Upper lobe of left lung (tissue), 6 donors: ENCODE measurements at regions not wholly inside any gene's neighbourhood (a gene's known extent, or its start where the extent isn't known, plus 50 kb on each side); places are given as distances from the start of the nearest gene placed in this dataset.

ENCODE experiments used
- ATAC-seq, 2 donors: fragments of 200-7000 bp; cut with Tn5 transposase; one replicate each; pipeline ENCODE4 v1.9.1; 2022; ENCODE audit warnings: mild to moderate bottlenecking in 2 of 2, moderate library complexity in 2 of 2; ENCODE audit not compliant: low FRiP score in 2 of 2
- DNase-seq, 2 donors: peaks; one replicate each; pipeline ENCODE4 v3.0.0-alpha.2; 2019 to 2020
- H3K27ac ChIP-seq, 4 donors: fragments of 200-600 bp; sonication (generic); one replicate each; pipeline ENCODE4 v1.5.1; 2016 to 2019
- H3K27me3 ChIP-seq, 4 donors: fragments of 200-600 bp; sonication (generic); one replicate each; pipeline ENCODE4 v1.5.1; 2017 to 2019
- H3K36me3 ChIP-seq, 4 donors: fragments of 200-600 bp; sonication (generic); one replicate each; pipeline ENCODE4 v1.5.1; 2016 to 2019
- H3K4me1 ChIP-seq, 4 donors: fragments of 200-600 bp; sonication (generic); one replicate each; pipeline ENCODE4 v1.5.1; 2018 to 2019
- H3K4me3 ChIP-seq, 4 donors: fragments of 200-600 bp; sonication (generic); one replicate each; pipeline ENCODE4 v1.5.1; 2017 to 2019; ENCODE audit warnings: mild to moderate bottlenecking in 2 of 4, moderate library complexity in 1 of 4
- H3K9me3 ChIP-seq, 4 donors: fragments of 200-600 bp; sonication (generic); one replicate each; pipeline ENCODE4 v1.5.1; 2018 to 2019
- CTCF ChIP-seq, 6 experiments: fragments of 450-650 bp in 4 of 6; fragments of 200-600 bp in 2 of 6; sonication (generic) in 2 of 6; IDR thresholded peaks; one replicate each; pipeline ENCODE4 v1.5.1; 2016 to 2019; ENCODE audit warnings: antibody characterized with exemption in 6 of 6
- EP300 ChIP-seq, 4 donors: sonication (generic); formaldehyde crosslinking; IDR thresholded peaks; one replicate each; pipeline ENCODE4 v1.5.1; 2017; ENCODE audit warnings: antibody characterized with exemption in 4 of 4, control low read depth in 2 of 4
- POLR2A ChIP-seq, 4 donors: fragments of 450-650 bp; IDR thresholded peaks; one replicate each; pipeline ENCODE4 v1.5.1; 2016 to 2017; ENCODE audit warnings: antibody characterized with exemption in 4 of 4, mild to moderate bottlenecking in 2 of 4
- POLR2AphosphoS5 ChIP-seq, 2 donors: sonication (generic); formaldehyde crosslinking; IDR thresholded peaks; one replicate each; pipeline ENCODE4 v1.5.1; 2017; ENCODE audit warnings: antibody characterized with exemption in 2 of 2
- WGBS, 2 donors: methylation state at CpG; one replicate each; pipeline ENCODE4 v1.1.5; 2017 to 2018; 5-methylcytosine and 5-hydroxymethylcytosine counted together
- donor health status: DM: no; HTN: no; CAD: no; lungs with moderate emphysema.
- donor health status: DM: no; HTN: yes; CAD: no; lungs with severe emphysema.

GRCh38 chr13:105518086-105518485, 1017.4 kb downstream of the EFNB2 start:
- 98 to 100% methylated on average over 4 of the region's 4 CpGs for WGBS, 2 donors
- Histone ChIP-seq H3K27ac (no peak overlapping the region), H3K36me3 (no peaks in the 10 kb centered on the region), H3K27me3 (no peaks in the 10 kb centered on the region), H3K9me3 (no peaks in the 10 kb centered on the region), H3K4me1 (no peaks in the 10 kb centered on the region), H3K4me3 (no peak overlapping the region)
- ATAC-seq = no peak
- TF ChIP-seq CTCF (IDR thresholded peaks at IDR 0.05) = no peak
- no peak for TF ChIP-seq POLR2AphosphoS5 (IDR thresholded peaks at IDR 0.05)
- no peak for TF ChIP-seq POLR2A (IDR thresholded peaks at IDR 0.05)
- no peak for TF ChIP-seq EP300 (IDR thresholded peaks at IDR 0.05)
- no peak for DNase-seq

GRCh38 chr13:105514401-105514800, 1021.1 kb downstream of the EFNB2 start:
- H3K9me3 ChIP-seq = no peaks in the 10 kb centered on the region
- no peak overlapping the region for H3K4me3 ChIP-seq
- TF ChIP-seq CTCF (IDR thresholded peaks at IDR 0.05) (no peak), POLR2A (IDR thresholded peaks at IDR 0.05) (no peak), POLR2AphosphoS5 (IDR thresholded peaks at IDR 0.05) (no peak), EP300 (IDR thresholded peaks at IDR 0.05) (no peak)
- WGBS, 2 donors = 86 to 87% methylated on average over 4 of the region's 4 CpGs
- no peak overlapping the region for H3K27ac ChIP-seq
- DNase-seq (no peak), ATAC-seq (no peak)
- no peaks in the 10 kb centered on the region for H3K27me3 ChIP-seq
- H3K36me3 ChIP-seq = no peaks in the 10 kb centered on the region
- H3K4me1 ChIP-seq = no peaks in the 10 kb centered on the region

GRCh38 chr13:105513448-105513847, 1022.0 kb downstream of the EFNB2 start:
- Histone ChIP-seq H3K36me3 (no peaks in the 10 kb centered on the region), H3K4me1 (no peaks in the 10 kb centered on the region), H3K9me3 (no peaks in the 10 kb centered on the region), H3K27ac (no peak overlapping the region), H3K4me3 (no peak overlapping the region), H3K27me3 (no peaks in the 10 kb centered on the region)
- ATAC-seq (no peak), DNase-seq (no peak)
- 80 to 86% methylated on average over 2 of the region's 2 CpGs for WGBS, 2 donors
- no peak for TF ChIP-seq POLR2AphosphoS5 (IDR thresholded peaks at IDR 0.05)
- no peak for TF ChIP-seq EP300 (IDR thresholded peaks at IDR 0.05)
- TF ChIP-seq CTCF (IDR thresholded peaks at IDR 0.05) = no peak
- TF ChIP-seq POLR2A (IDR thresholded peaks at IDR 0.05) = no peak

- no peaks in the 10 kb centered on the region for H3K4me1 ChIP-seq
- no peak for ATAC-seq
- H3K4me3 ChIP-seq = no peak overlapping the region
- TF ChIP-seq POLR2A (IDR thresholded peaks at IDR 0.05) (no peak), POLR2AphosphoS5 (IDR thresholded peaks at IDR 0.05) (no peak), CTCF (IDR thresholded peaks at IDR 0.05) (no peak), EP300 (IDR thresholded peaks at IDR 0.05) (no peak)
- no peaks in the 10 kb centered on the region for H3K36me3 ChIP-seq
- no peaks in the 10 kb centered on the region for H3K9me3 ChIP-seq
- DNase-seq = no peak
- H3K27me3 ChIP-seq = no peaks in the 10 kb centered on the region
- no peak overlapping the region for H3K27ac ChIP-seq
- WGBS, 2 donors = 79 to 81% methylated on average over 7 of the region's 7 CpGs
These were observed 1025.3 kb downstream of the EFNB2 start for GRCh38 chr13:105509981-105510762.

GRCh38 chr13:105506463-105506862, 1029.0 kb downstream of the EFNB2 start:
- no peaks in the 10 kb centered on the region for H3K27me3 ChIP-seq
- no peaks in the 10 kb centered on the region for H3K9me3 ChIP-seq
- no peaks in the 10 kb centered on the region for H3K36me3 ChIP-seq
- H3K4me1 ChIP-seq = no peaks in the 10 kb centered on the region
- H3K4me3 ChIP-seq = no peak overlapping the region
- TF ChIP-seq EP300 (IDR thresholded peaks at IDR 0.05) (no peak), POLR2AphosphoS5 (IDR thresholded peaks at IDR 0.05) (no peak), POLR2A (IDR thresholded peaks at IDR 0.05) (no peak), CTCF (IDR thresholded peaks at IDR 0.05) (no peak)
- H3K27ac ChIP-seq = no peak overlapping the region
- DNase-seq (no peak), ATAC-seq (no peak)
- 95 to 96% methylated on average over 9 of the region's 9 CpGs for whole genome bisulfite sequencing, 2 donors
